Neural cell (in vitro differentiated cells): ENCODE measurements at regions not wholly inside any gene's neighbourhood (a gene's known extent, or its start where the extent isn't known, plus 50 kb on each side); places are given as distances from the start of the nearest gene placed in this dataset.

Experiments used
- H2AFZ ChIP-seq: fragments of 200-600, 300-800 bp; sonication (generic), shearing (Covaris generic); 2 replicates; pipeline ENCODE4 v1.6.0; 2014; ENCODE audit warnings: low read depth, mild to moderate bottlenecking, antibody characterized with exemption, low read length, moderate library complexity
- H3F3A ChIP-seq: fragments of 200-600 bp; shearing (Covaris generic); 2 replicates; pipeline ENCODE4 v1.6.1; 2016; ENCODE audit warnings: mild to moderate bottlenecking, moderate library complexity, mixed read lengths, antibody characterized with exemption, low read length; ENCODE audit not compliant: insufficient read depth, poor library complexity, severe bottlenecking
- H3K27ac ChIP-seq: fragments of 200-600, 300-800 bp; sonication (generic), shearing (Covaris generic); 2 replicates; pipeline ENCODE4 v1.5.1; 2014; ENCODE audit warnings: mild to moderate bottlenecking, low read length, moderate library complexity
- H3K27me3 ChIP-seq: fragments of 300-800, 200-600 bp; sonication (generic), shearing (Covaris generic); 2 replicates; pipeline ENCODE4 v1.6.0; 2014; ENCODE audit warnings: mild to moderate bottlenecking, low read depth, low read length, moderate library complexity; ENCODE audit not compliant: insufficient read depth
- H3K36me3 ChIP-seq: fragments of 300-800, 200-600 bp; sonication (generic), shearing (Covaris generic); 2 replicates; pipeline ENCODE4 v1.5.1; 2014; ENCODE audit warnings: mild to moderate bottlenecking, antibody characterized with exemption, low read length, moderate library complexity; ENCODE audit not compliant: insufficient read depth
- H3K4me2 ChIP-seq: fragments of 300-800, 200-600 bp; sonication (generic), shearing (Covaris generic); 2 replicates; pipeline ENCODE4 v1.6.0; 2014; ENCODE audit warnings: mild to moderate bottlenecking, low read length
- H3K4me3 ChIP-seq: fragments of 300-800, 200-600 bp; sonication (generic), shearing (Covaris generic); 2 replicates; pipeline ENCODE4 v1.5.1; 2014; ENCODE audit warnings: mild to moderate bottlenecking, low read length, moderate library complexity
- H3K79me2 ChIP-seq: fragments of 200-600 bp; shearing (Covaris generic); replicated peaks from 2 replicates; pipeline ENCODE4 v1.6.0; 2014; ENCODE audit warnings: mild to moderate bottlenecking, low read length, moderate library complexity; ENCODE audit not compliant: insufficient read depth
- H3K9ac ChIP-seq: fragments of 300-800, 200-600 bp; sonication (generic), shearing (Covaris generic); 2 replicates; pipeline ENCODE4 v1.6.1; 2016; ENCODE audit warnings: mild to moderate bottlenecking, low read length, mixed read lengths
- H3K9me2 ChIP-seq: fragments of 200-600 bp; shearing (Covaris generic); 2 replicates; pipeline ENCODE4 v1.6.1; 2016; ENCODE audit warnings: mild to moderate bottlenecking, low read length, mixed read lengths; ENCODE audit not compliant: insufficient read depth
- H3K9me3 ChIP-seq: fragments of 200-600, 300-800 bp; sonication (generic), shearing (Covaris generic); 2 replicates; pipeline ENCODE4 v1.6.1; 2016; ENCODE audit warnings: mild to moderate bottlenecking, mixed run types, low read length, moderate library complexity, mixed read lengths
- H4K20me1 ChIP-seq: fragments of 200-600 bp; shearing (Covaris generic); 2 replicates; pipeline ENCODE4 v1.6.1; 2016; ENCODE audit warnings: mild to moderate bottlenecking, mixed run types; ENCODE audit not compliant: insufficient read depth
- EP300 ChIP-seq: fragments of 450-650 bp; conservative IDR thresholded peaks from 2 replicates; pipeline ENCODE4 v1.6.1; 2014; ENCODE audit warnings: antibody characterized with exemption, mild to moderate bottlenecking, moderate library complexity; ENCODE audit not compliant: poor library complexity, severe bottlenecking
- EZH2 ChIP-seq: fragments of 200-600, 300-800 bp; shearing (Covaris generic), sonication (generic); IDR thresholded peaks from 2 replicates; pipeline ENCODE4 v1.6.1; 2014; ENCODE audit warnings: antibody characterized with exemption, low read length, borderline replicate concordance, mild to moderate bottlenecking; ENCODE audit not compliant: insufficient read depth, poor library complexity, severe bottlenecking
- MXI1 ChIP-seq: fragments of 450-650 bp; conservative IDR thresholded peaks from 2 replicates; pipeline ENCODE4 v1.6.1; 2014; ENCODE audit warnings: antibody characterized with exemption, mild to moderate bottlenecking; ENCODE audit not compliant: poor library complexity, severe bottlenecking
- POLR2AphosphoS5 ChIP-seq: IDR thresholded peaks from 2 replicates; pipeline ENCODE4 v1.6.1; 2012
- RAD21 ChIP-seq: fragments of 450-650 bp; conservative IDR thresholded peaks from 2 replicates; pipeline ENCODE4 v1.6.1; 2014; ENCODE audit warnings: antibody characterized with exemption, mild to moderate bottlenecking, moderate library complexity
- REST ChIP-seq: IDR thresholded peaks from 2 replicates; pipeline ENCODE4 v1.6.1; 2012; ENCODE audit warnings: borderline replicate concordance
- SMC3 ChIP-seq: fragments of 450-650 bp; conservative IDR thresholded peaks from 2 replicates; pipeline ENCODE4 v1.6.1; 2014; ENCODE audit warnings: antibody characterized with exemption, mild to moderate bottlenecking, moderate library complexity; ENCODE audit not compliant: poor library complexity
- TAF1 ChIP-seq: IDR thresholded peaks from 2 replicates; pipeline ENCODE4 v1.6.1; 2012; ENCODE audit warnings: low read depth
- TF ChIP-seq, protein P1 (sequence below): fragments of 450-650 bp; IDR thresholded peaks from 2 replicates; pipeline ENCODE4 v1.5.1; 2014; ENCODE audit warnings: antibody characterized with exemption, mild to moderate bottlenecking, moderate library complexity; ENCODE audit not compliant: poor library complexity, severe bottlenecking

DNA sequence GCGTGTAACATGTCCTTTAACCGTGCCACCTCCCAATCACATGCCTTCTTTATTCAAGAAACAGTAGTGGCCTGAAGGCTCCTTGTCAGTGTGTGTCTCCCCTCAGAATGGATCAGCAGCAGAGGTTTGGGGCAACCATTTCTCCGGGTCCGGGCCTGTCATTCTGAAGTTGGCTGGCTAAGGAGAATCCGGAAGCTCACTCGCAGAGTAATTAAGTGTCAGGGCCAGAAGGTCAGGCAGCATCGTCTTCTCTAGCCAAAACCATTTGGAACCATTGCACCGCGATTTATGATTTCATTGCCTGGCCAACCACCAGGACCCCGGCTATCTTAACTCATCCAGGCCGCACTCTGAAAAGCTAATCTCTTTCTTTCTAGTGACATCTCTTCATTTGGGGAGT lies 550.8 kb downstream of the EFNB2 start:
- Histone ChIP-seq H3K4me3 (no peak overlapping the region), H3K9me3 (no peaks in the 10 kb centered on the region)
- TF ChIP-seq EZH2 (no peak), POLR2AphosphoS5 (no peak), SMC3 (no peak), RAD21 (no peak), EP300 (no peak), REST (no peak), TAF1 (no peak), MXI1 (no peak)
- TF ChIP-seq, protein P1, sequence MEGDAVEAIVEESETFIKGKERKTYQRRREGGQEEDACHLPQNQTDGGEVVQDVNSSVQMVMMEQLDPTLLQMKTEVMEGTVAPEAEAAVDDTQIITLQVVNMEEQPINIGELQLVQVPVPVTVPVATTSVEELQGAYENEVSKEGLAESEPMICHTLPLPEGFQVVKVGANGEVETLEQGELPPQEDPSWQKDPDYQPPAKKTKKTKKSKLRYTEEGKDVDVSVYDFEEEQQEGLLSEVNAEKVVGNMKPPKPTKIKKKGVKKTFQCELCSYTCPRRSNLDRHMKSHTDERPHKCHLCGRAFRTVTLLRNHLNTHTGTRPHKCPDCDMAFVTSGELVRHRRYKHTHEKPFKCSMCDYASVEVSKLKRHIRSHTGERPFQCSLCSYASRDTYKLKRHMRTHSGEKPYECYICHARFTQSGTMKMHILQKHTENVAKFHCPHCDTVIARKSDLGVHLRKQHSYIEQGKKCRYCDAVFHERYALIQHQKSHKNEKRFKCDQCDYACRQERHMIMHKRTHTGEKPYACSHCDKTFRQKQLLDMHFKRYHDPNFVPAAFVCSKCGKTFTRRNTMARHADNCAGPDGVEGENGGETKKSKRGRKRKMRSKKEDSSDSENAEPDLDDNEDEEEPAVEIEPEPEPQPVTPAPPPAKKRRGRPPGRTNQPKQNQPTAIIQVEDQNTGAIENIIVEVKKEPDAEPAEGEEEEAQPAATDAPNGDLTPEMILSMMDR: no peak

DNA sequence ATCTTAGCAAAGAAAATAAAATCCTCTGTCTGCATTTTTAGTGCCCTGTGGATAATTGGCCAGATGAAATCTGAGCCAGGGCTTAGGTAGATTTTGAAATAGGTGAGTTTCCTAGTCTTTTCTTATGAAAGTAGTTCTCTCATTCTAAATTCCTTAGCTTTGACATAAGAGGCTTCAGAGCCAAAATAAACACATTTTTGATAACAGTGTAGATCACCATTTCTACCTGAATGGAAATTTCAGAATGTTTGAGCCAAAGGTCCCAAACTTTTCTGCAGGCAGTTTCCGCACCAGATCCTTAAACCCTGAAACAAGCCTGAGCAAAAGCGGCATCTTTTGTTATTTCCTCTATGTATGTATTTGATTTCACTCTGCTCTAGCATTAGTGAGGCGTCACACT lies 551.2 kb downstream of the EFNB2 start:
- TF ChIP-seq REST: no peak
- no peaks in the 10 kb centered on the region for H3K36me3 ChIP-seq
- no peak overlapping the region for H2AFZ ChIP-seq
- H3K4me3 ChIP-seq: no peak overlapping the region
- H3K79me2 ChIP-seq: no peaks in the 10 kb centered on the region
- no peaks in the 10 kb centered on the region for H3K9me3 ChIP-seq
- no peak overlapping the region for H3K27ac ChIP-seq
- H3K9ac ChIP-seq: no peak overlapping the region
- no peaks in the 10 kb centered on the region for H3K9me2 ChIP-seq
- no peaks in the 10 kb centered on the region for H4K20me1 ChIP-seq
- H3K4me2 ChIP-seq: no peak overlapping the region
- no peaks in the 10 kb centered on the region for H3F3A ChIP-seq
- H3K27me3 ChIP-seq: no peaks in the 10 kb centered on the region

More for the DNA sequence above, 550.8 kb downstream of the EFNB2 start:
- no peaks in the 10 kb centered on the region for H3K36me3 ChIP-seq
- no peak overlapping the region for H3K9ac ChIP-seq
- no peaks in the 10 kb centered on the region for H3K9me2 ChIP-seq
- no peaks in the 10 kb centered on the region for H3F3A ChIP-seq
- H2AFZ ChIP-seq: no peak overlapping the region
- no peak overlapping the region for H3K4me2 ChIP-seq
- H3K27me3 ChIP-seq: no peaks in the 10 kb centered on the region
- no peaks in the 10 kb centered on the region for H3K79me2 ChIP-seq
- H4K20me1 ChIP-seq: no peaks in the 10 kb centered on the region
- H3K27ac ChIP-seq: no peak overlapping the region
